ENCODE measurements at regions not wholly inside any gene's neighbourhood (a gene's known extent, or its start where the extent isn't known, plus 50 kb on each side); places are given as distances from the start of the nearest gene placed in this dataset.
"Not testable (repeated sequence)": the region's sequence is repeated elsewhere in the genome, so short reads cannot be mapped to it uniquely, and the experiment has no call there.

GRCh38 chr6:115838763-115839401 lies 221.8 kb downstream of the FRK start:
- no CpG with 5 or more reads among the region's 3 CpGs for WGBS (ENCODE audit: insufficient coverage, low lambda C conversion rate)
- Histone ChIP-seq H3K4me1 (ENCODE audit: control insufficient read depth, insufficient read depth, low read length) (no peaks in the 10 kb centered on the region), H3K27ac (ENCODE audit: low read length) (no peak overlapping the region), H3K27me3 (ENCODE audit: control insufficient read depth, insufficient read depth, low read length) (no peaks in the 10 kb centered on the region), H3K4me3 (ENCODE audit: low read length) (no peak overlapping the region), H3K36me3 (ENCODE audit: control insufficient read depth, insufficient read depth, low read length) (no peaks in the 10 kb centered on the region), H3K9me3 (ENCODE audit: control insufficient read depth, low read depth, low read length) (peaks cover 6% of the 10 kb centered on the region)
- DNase-seq, result no peak

GRCh38 chr6:115838216-115838615 lies 222.5 kb downstream of the FRK start:
- Histone ChIP-seq H3K9me3 (ENCODE audit: control insufficient read depth, low read depth, low read length) (peaks cover 6% of the 10 kb centered on the region), H3K4me3 (ENCODE audit: low read length) (no peak overlapping the region), H3K27ac (ENCODE audit: low read length) (no peak overlapping the region), H3K27me3 (ENCODE audit: control insufficient read depth, insufficient read depth, low read length) (no peaks in the 10 kb centered on the region), H3K4me1 (ENCODE audit: control insufficient read depth, insufficient read depth, low read length) (no peaks in the 10 kb centered on the region), H3K36me3 (ENCODE audit: control insufficient read depth, insufficient read depth, low read length) (no peaks in the 10 kb centered on the region)
- WGBS (ENCODE audit: insufficient coverage, low lambda C conversion rate), result 90% methylated on average over 2 of the region's 4 CpGs
- no peak for DNase-seq

GRCh38 chr6:115836374-115836773 lies 224.3 kb downstream of the FRK start:
- H3K36me3 ChIP-seq (ENCODE audit: control insufficient read depth, insufficient read depth, low read length); H3K9me3 ChIP-seq (ENCODE audit: control insufficient read depth, low read depth, low read length); H3K27me3 ChIP-seq (ENCODE audit: control insufficient read depth, insufficient read depth, low read length); H3K4me1 ChIP-seq (ENCODE audit: control insufficient read depth, insufficient read depth, low read length); H3K4me3 ChIP-seq (ENCODE audit: low read length); H3K27ac ChIP-seq (ENCODE audit: low read length); DNase-seq: not testable (repeated sequence)
- WGBS (ENCODE audit: insufficient coverage, low lambda C conversion rate), result no CpG with 5 or more reads among the region's 13 CpGs

GRCh38 chr6:115835314-115835713 lies 225.4 kb downstream of the FRK start:
- H3K27me3 ChIP-seq (ENCODE audit: control insufficient read depth, insufficient read depth, low read length), result no peaks in the 10 kb centered on the region
- peaks cover 6% of the 10 kb centered on the region for H3K9me3 ChIP-seq (ENCODE audit: control insufficient read depth, low read depth, low read length)
- H3K27ac ChIP-seq (ENCODE audit: low read length), result no peak overlapping the region
- DNase-seq, result no peak
- H3K36me3 ChIP-seq (ENCODE audit: control insufficient read depth, insufficient read depth, low read length), result no peaks in the 10 kb centered on the region
- H3K4me1 ChIP-seq (ENCODE audit: control insufficient read depth, insufficient read depth, low read length), result no peaks in the 10 kb centered on the region
- H3K4me3 ChIP-seq (ENCODE audit: low read length), result no peak overlapping the region
- no CpG with 5 or more reads among the region's 2 CpGs for WGBS (ENCODE audit: insufficient coverage, low lambda C conversion rate)

- not testable (repeated sequence) for H3K9me3 ChIP-seq (ENCODE audit: control insufficient read depth, low read depth, low read length)
- no CpG with 5 or more reads among the region's 27 CpGs for WGBS (ENCODE audit: insufficient coverage, low lambda C conversion rate)
Observed at GRCh38 chr6:115834542-115834941, 226.1 kb downstream of the FRK start.

GRCh38 chr6:115832786-115833185 lies 227.9 kb downstream of the FRK start:
- Histone ChIP-seq H3K27ac (ENCODE audit: low read length) (no peak overlapping the region), H3K27me3 (ENCODE audit: control insufficient read depth, insufficient read depth, low read length) (no peaks in the 10 kb centered on the region), H3K36me3 (ENCODE audit: control insufficient read depth, insufficient read depth, low read length) (no peaks in the 10 kb centered on the region), H3K4me3 (ENCODE audit: low read length) (no peak overlapping the region), H3K9me3 (ENCODE audit: control insufficient read depth, low read depth, low read length) (peaks cover 6% of the 10 kb centered on the region), H3K4me1 (ENCODE audit: control insufficient read depth, insufficient read depth, low read length) (no peaks in the 10 kb centered on the region)
- WGBS (ENCODE audit: insufficient coverage, low lambda C conversion rate), result no CpG with 5 or more reads among the region's 1 CpG
- DNase-seq, result no peak

More at GRCh38 chr6:115834542-115834941, 226.1 kb downstream of the FRK start:
- not testable (repeated sequence) for H3K36me3 ChIP-seq (ENCODE audit: control insufficient read depth, insufficient read depth, low read length); H3K4me1 ChIP-seq (ENCODE audit: control insufficient read depth, insufficient read depth, low read length); H3K27ac ChIP-seq (ENCODE audit: low read length); DNase-seq; H3K4me3 ChIP-seq (ENCODE audit: low read length); H3K27me3 ChIP-seq (ENCODE audit: control insufficient read depth, insufficient read depth, low read length)

- no CpG with 5 or more reads among the region's 1 CpG for WGBS (ENCODE audit: insufficient coverage, low lambda C conversion rate)
- H3K9me3 ChIP-seq (ENCODE audit: control insufficient read depth, low read depth, low read length), result peaks cover 6% of the 10 kb centered on the region
- H3K4me3 ChIP-seq (ENCODE audit: low read length), result no peak overlapping the region
- no peak overlapping the region for H3K27ac ChIP-seq (ENCODE audit: low read length)
- no peaks in the 10 kb centered on the region for H3K27me3 ChIP-seq (ENCODE audit: control insufficient read depth, insufficient read depth, low read length)
- DNase-seq, result no peak
- no peaks in the 10 kb centered on the region for H3K36me3 ChIP-seq (ENCODE audit: control insufficient read depth, insufficient read depth, low read length)
- no peaks in the 10 kb centered on the region for H3K4me1 ChIP-seq (ENCODE audit: control insufficient read depth, insufficient read depth, low read length)
Observed at GRCh38 chr6:115832186-115832585, 228.5 kb downstream of the FRK start.

GRCh38 chr6:115830895-115831294 lies 229.8 kb downstream of the FRK start:
- Histone ChIP-seq H3K9me3 (ENCODE audit: control insufficient read depth, low read depth, low read length) (peaks cover 3% of the 10 kb centered on the region), H3K27ac (ENCODE audit: low read length) (no peak overlapping the region), H3K4me3 (ENCODE audit: low read length) (no peak overlapping the region), H3K27me3 (ENCODE audit: control insufficient read depth, insufficient read depth, low read length) (no peaks in the 10 kb centered on the region), H3K36me3 (ENCODE audit: control insufficient read depth, insufficient read depth, low read length) (no peaks in the 10 kb centered on the region), H3K4me1 (ENCODE audit: control insufficient read depth, insufficient read depth, low read length) (no peaks in the 10 kb centered on the region)
- WGBS (ENCODE audit: insufficient coverage, low lambda C conversion rate), result no CpG with 5 or more reads among the region's 2 CpGs
- peak in 1 of 2 donors; percentile 2 for DNase-seq

- H3K4me3 ChIP-seq (ENCODE audit: low read length), result no peak overlapping the region
- no CpG with 5 or more reads among the region's 2 CpGs for WGBS (ENCODE audit: insufficient coverage, low lambda C conversion rate)
- no peaks in the 10 kb centered on the region for H3K36me3 ChIP-seq (ENCODE audit: control insufficient read depth, insufficient read depth, low read length)
- H3K9me3 ChIP-seq (ENCODE audit: control insufficient read depth, low read depth, low read length), result no peaks in the 10 kb centered on the region
- DNase-seq, result no peak
- H3K27me3 ChIP-seq (ENCODE audit: control insufficient read depth, insufficient read depth, low read length), result no peaks in the 10 kb centered on the region
- H3K27ac ChIP-seq (ENCODE audit: low read length), result no peak overlapping the region
- H3K4me1 ChIP-seq (ENCODE audit: control insufficient read depth, insufficient read depth, low read length), result no peaks in the 10 kb centered on the region
Observed at GRCh38 chr6:115821798-115822197, 238.9 kb downstream of the FRK start.

- no peak overlapping the region for H3K27ac ChIP-seq (ENCODE audit: low read length)
- H3K27me3 ChIP-seq (ENCODE audit: control insufficient read depth, insufficient read depth, low read length), result no peaks in the 10 kb centered on the region
- H3K36me3 ChIP-seq (ENCODE audit: control insufficient read depth, insufficient read depth, low read length), result no peaks in the 10 kb centered on the region
- no peaks in the 10 kb centered on the region for H3K9me3 ChIP-seq (ENCODE audit: control insufficient read depth, low read depth, low read length)
- no peak overlapping the region for H3K4me3 ChIP-seq (ENCODE audit: low read length)
- no peaks in the 10 kb centered on the region for H3K4me1 ChIP-seq (ENCODE audit: control insufficient read depth, insufficient read depth, low read length)
- WGBS (ENCODE audit: insufficient coverage, low lambda C conversion rate), result 100% methylated on average over 1 of the region's 4 CpGs
- DNase-seq, result no peak
Observed at GRCh38 chr6:115819506-115819905, 241.2 kb downstream of the FRK start.

- Histone ChIP-seq H3K4me3 (ENCODE audit: low read length) (no peak overlapping the region), H3K9me3 (ENCODE audit: control insufficient read depth, low read depth, low read length) (no peaks in the 10 kb centered on the region), H3K27ac (ENCODE audit: low read length) (no peak overlapping the region), H3K4me1 (ENCODE audit: control insufficient read depth, insufficient read depth, low read length) (no peaks in the 10 kb centered on the region), H3K27me3 (ENCODE audit: control insufficient read depth, insufficient read depth, low read length) (no peaks in the 10 kb centered on the region), H3K36me3 (ENCODE audit: control insufficient read depth, insufficient read depth, low read length) (no peaks in the 10 kb centered on the region)
- WGBS (ENCODE audit: insufficient coverage, low lambda C conversion rate), result 67% methylated on average over 1 of the region's 2 CpGs
- DNase-seq, result no peak
Observed at GRCh38 chr6:115817161-115817560, 243.5 kb downstream of the FRK start.
